Epidermal melanocyte (primary cell): ENCODE measurements at regions not wholly inside any gene's neighbourhood (a gene's known extent, or its start where the extent isn't known, plus 50 kb on each side); places are given as distances from the start of the nearest gene placed in this dataset.
A peak's percentile ranks its signal among the peaks of the same experiment; 100 is the strongest.
"Not testable (repeated sequence)": the region's sequence is repeated elsewhere in the genome, so short reads cannot be mapped to it uniquely, and the experiment has no call there.

ENCODE experiments used
- DNase-seq: peaks from one replicate; pipeline ENCODE4 v3.0.0; 2011; ENCODE audit warnings: low spot score; ENCODE audit not compliant: insufficient read length

DNA sequence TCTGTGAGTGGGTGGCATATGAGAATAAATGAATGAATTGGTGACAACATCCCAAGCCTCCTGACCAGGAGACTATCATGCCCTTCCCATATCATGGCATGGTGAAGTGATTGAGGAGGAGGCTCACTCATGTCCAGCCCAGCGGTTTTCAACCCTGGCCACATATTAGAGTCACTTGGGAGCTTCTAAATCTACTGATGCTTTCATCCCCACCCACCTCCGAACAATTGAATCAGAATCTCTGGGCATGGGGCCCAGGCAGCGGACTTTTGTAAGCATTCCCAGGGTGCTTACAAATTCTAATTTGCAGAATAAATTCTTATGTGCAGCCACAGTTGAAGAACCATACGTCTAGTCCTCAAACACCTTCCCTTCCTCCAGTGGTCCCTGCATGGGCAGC is 81.7 kb upstream of the SEC11C start:
- DNase-seq = no peak

DNA sequence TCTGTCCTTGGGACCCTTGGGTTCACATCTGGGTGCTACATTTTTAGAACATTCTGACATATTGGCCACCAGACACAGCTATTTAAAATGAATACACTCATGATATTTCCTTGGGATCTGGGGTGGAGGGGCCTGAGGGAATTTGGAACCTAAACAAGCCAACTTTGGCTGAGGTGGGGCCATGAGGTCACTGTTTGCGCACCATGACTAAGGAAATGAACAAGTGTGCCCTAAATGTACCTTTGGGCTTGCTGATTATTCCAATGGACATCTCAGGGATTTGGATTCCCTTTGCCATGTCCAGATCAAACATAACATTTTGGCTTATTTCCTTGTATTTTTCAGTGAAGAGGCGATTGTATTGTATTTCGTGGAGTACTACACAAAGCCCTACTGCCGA is 80.5 kb upstream of the SEC11C start:
- DNase-seq = no peak

DNA sequence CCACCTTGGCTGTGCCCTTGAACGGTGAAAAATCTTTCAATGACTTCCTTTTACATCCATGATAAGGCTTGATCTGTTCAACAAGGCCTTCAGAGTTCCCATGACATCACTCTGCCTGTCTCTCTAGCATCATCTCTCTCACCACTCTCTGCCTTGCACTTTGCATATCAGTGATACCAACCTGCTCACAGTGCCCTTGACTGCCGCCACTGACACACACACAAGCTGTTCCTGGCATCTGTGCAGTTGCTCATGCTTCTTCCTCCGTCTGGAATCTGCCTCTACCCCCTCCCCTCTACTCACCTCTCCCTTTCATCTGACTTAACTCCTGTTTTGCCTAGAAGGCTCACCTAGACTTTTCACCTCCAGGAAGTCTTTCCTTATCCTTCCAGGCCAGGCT is 79.1 kb upstream of the SEC11C start:
- no peak for DNase-seq

DNA sequence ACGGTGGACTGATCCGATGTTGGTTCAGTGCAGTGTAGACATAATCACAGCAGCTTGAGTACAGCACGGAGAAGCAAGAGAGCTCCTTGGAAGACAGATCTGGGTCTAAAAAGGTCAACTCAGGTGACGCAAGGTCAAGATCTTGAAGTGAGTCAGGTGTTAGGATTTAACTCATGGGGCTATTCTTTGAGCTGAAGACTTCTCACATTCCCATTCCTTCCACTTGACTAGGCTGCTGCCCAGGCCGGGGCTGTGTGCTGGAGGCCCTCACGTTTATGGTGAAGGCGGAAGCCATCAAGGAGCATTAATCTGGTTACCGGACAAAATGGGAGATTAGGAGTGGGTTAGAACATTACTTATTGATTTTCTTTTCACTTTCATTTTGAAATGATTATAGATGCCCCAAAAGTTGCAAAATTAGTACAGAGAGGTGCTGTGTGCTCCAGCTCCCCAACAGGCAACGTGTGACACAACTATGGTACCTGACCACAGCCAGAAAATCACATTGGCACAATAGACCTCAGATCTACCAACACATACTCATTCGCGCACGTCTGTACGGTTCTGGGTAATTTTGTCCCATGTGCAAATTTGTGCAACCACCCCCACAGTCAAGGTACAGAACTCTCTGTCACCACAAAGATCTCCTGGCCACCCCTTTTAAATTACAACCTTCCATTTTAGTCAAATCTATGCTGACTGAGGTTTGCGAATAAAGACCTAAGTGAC is 77.6 kb upstream of the SEC11C start:
- DNase-seq = no peak

DNA sequence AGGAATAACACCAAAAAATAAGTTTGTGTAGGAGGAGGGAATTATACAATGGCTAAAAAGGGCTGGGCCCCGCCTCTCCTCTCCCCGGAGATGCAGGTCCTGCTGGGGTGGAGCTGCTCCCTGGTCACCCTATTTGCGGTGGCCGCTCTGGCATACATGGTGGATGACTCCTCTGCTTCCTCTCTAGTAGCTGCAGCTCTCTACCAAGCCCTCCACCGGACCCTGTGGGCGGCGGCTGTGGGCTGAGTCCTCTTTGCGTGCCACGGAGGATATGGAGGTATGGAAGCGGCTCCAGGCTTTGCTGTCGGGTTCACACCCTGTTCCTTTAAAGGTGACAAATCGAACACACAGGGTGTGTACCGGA is 77.1 kb upstream of the SEC11C start:
- no peak for DNase-seq

DNA sequence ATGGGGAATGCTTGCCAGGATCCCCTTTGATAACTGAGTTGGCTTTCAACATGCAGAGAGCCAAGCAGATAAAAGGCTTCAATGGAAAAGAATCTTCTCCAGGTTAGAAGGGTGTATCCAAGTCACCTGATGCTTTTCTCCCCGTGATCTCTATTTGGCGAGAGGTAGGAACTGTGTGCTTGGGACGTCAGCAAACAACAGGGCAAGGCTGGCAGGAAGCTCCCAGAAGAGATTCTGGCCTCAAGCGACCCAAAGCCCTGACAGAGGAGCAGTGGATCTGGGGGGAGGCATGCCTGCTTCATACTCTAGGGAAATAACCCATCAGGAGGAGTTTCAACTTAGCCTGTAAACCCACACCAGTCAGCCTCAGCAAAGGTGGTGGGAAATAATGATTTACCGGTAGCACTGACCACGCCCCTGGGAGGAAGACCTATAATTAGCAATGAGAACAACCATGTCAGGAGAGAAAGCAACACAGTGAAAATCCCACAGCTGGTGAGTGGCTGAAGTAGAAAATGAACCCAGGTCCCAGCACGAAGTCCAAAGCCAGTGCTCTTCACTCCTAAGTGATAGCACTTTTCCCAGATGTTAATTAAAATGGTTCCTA is 76.3 kb upstream of the SEC11C start:
- DNase-seq = no peak

DNA sequence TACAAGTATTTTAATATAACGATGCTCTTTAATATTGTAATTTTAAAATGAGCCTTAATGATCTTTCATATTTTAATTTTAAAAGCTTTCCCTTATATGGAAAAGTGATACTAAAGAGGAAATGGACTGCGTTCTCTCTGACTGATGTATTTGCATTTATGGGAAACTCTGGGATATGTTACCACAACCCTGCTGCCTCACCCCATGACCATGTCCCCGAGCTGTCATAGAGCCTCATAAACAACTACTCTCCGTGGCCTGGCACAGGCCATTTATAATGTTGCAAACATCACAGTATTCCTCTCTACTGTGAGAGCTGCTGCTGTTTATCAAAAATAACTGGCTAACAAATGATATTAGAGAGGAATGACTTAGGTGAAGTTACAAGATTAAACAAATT is 75.8 kb upstream of the SEC11C start:
- DNase-seq = no peak

DNA sequence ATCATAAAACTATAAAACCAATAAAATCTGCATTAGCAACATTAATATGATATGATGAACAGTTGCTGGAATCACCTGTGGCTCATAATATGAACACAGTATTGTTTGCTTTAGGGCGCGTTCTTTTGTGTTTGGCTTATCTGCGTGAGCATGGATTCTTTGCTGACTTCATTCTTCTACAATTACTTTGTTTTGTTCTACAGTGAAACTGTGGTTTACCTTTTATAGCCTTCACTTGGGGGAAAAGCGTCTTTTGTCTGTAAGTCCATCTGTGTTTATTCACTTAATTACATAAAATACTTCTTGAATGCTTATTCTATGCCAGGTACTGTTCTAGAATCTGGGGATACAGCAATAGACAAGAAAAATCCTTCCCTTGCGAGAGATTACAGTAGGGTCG is 74.0 kb upstream of the SEC11C start:
- DNase-seq = no peak

DNA sequence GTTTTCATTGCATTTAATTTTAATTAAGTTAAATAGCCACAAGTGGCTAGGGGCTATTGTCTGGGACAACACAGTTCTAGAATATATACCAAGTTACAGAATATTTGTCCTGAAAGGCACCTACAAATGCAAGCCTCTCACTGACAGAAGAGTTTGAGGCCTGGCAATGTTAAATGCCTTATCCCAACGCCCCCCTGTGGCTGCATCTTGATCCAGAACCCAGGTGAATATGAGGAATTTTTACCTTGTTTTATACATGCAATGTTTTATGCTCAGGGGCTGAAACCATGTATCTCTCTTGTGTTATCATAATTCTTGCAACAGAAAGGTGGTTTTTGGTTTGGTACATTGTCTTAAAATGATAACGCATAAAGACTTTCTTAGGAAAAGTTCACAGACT is 71.8 kb upstream of the SEC11C start:
- no peak for DNase-seq

DNA sequence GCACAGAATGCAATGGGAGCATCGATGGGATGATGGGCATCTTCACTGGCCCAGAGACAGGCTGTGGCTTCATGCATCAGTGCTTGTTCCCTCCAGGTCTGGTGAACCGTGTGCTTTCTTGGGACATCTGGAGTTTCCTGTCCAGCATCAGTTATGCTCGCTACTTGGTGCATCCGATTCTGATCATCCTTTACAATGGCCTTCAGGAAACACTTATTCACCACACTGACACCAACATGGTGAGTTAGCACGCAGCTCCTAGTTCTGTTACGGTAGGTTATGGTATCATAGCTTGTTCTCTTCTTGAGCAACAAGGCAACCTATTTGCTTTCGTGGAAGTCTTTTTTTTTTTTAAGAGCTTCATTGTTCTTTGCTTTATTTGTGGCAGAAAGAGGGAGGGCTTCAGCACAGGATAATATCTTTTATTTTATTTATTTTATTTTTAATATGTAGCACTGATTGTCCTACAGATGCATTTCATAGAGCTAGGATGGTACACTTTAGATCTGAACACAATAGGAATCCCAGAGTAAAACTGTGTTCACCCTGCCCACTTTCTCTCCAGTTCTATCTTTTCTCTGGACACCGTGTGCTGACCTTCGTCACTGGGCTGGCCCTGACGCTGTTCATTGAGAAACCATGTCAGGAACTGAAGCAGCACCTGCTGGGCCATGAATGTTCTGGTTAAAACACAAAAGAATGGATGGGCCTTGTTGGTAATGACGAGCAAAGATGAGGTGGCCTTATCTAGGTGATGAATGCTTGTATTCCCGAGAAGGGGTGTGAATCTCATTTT is 71.2 kb upstream of the SEC11C start:
- no peak for DNase-seq

DNA sequence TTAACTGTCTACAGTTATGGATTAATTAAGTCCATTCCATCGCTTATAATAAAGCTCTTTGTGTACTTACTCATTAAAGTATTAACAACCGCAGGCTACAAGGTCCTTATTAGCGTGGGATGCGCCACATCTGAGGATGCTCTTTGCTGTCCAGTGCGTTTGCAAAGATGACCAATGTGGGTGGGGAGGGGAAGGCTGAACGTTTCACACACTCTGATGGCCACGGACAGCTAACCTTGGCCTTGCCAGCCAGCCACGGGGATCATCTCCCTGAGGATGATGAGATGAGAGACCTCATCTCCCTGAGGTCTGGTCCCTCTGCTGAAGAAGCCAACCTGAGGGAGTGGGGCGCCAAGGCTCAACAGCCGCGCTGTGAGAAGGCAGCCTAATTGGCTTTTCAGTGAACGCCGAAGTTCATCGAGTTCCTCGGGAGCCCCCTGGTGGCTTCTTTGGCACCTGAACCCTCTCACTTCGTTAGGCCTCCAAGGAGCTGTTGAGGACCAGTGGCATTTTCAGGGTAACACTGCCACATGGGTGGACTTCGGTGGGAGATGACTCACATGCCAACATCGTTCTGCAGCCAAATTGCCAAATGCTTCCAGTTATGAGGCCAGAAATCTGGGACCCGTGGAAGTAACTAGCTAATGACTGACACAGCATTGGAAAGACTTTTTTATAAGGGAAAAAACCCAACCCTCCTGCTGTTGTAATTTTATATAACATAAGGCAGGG is 69.3 kb upstream of the SEC11C start:
- peak; percentile 56 for DNase-seq

DNA sequence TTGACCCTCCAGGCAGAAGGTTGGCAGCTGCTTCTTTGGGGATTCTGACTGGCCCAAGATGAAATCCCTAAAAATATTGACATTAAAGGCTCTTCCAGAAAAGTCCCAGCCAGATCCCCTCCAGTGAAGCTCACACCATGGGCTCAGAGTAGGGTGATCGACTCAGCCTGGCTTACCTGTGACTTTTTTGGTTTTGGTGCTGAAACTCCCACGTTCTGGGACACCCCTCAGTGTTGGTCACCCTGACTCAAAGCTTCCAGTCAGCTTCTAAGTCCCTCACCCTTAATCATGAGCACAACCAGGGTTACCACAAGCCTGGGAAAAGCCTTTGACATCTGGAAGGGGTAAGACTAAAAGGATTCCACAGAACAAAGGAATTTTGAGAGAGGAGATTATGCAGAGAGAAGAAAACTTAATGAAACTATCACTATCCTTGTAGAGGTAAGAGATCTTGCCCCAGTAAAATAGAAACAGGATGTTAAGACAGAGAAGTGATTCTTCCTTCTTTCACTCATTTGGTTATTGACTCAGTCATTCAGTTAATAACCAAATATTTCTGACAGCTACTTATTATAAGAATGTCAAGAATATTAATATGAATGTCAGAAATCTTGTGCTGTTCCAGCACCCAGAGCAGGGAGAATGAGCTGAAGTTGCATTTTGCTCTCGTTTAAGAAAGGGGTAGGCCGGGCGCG is 66.8 kb upstream of the SEC11C start:
- no peak for DNase-seq

DNA sequence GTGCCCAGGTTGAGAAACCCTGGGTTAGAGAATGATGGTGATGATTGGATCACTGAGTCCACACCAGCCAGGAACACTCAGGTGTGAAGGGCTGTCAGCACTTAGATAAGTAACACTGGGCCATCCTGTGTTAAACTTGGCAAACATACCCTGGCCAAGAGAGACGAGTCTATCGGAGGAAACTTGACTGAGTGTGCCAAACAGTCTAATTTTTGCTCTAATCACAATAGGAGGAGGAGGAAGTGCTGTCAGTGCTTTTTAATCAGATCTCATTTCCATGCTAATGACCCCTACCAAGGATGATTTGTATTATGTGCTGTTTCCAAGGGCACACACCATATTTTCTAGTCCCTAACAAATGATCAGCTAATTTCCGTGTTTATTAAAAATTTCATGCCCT is 63.8 kb upstream of the SEC11C start:
- no peak for DNase-seq

DNA sequence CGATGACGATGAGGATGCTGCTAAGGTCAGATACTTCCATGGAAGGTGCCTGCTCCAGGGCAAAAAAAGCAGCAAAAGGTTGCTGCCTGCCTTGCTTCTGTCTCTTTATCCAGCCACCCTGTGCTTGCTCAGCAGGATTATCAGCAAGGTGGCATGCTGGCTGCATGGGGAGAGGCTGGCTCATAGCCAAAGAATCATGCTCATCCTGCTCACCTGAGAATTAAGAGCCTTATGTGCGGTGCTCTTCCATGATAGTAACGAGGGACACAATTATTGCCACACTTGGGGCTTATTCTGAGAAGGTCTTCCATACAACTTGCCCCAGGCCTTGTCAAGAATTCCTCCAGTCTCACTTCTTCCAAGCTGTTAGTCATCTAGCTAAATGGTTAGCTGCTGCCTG is 60.4 kb upstream of the SEC11C start:
- DNase-seq = no peak

DNA sequence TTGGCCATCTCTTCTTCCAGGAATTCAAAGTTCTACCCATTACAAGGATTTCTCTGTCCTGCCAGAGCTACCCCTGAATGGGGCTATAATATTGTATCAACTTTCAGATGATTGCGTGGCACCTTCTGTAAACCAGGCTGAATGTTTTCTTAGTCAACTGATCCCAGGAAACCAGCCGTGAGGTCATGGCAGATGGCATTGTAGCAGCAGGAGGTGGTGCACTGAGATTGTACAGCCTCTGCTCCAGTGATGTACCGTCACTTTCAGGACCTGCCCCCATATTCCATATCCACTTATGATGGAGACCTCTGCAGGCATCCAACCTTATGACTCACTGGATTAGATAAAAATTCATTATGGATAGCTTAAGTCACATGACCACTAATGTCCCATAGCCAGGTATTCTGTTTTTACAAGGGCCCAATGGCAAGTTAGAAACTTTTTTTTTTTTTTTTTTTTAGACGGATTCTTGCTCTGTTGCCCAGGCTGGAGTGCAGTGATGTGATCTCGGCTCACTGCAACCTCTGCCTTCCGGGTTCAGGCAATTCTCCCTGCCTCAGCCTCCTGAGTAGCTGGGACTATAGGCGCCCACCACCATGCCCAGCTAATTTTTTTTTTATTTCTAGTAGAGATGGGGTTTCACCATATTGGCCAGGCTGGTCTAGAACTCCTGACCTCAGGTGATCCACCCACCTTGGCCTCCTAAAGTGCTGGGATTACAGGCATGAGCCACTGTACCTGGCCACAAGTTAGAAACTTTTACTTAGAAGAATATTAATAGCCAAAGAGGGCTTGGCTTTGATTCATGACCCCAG is 59.8 kb upstream of the SEC11C start:
- not testable (repeated sequence) for DNase-seq

DNA sequence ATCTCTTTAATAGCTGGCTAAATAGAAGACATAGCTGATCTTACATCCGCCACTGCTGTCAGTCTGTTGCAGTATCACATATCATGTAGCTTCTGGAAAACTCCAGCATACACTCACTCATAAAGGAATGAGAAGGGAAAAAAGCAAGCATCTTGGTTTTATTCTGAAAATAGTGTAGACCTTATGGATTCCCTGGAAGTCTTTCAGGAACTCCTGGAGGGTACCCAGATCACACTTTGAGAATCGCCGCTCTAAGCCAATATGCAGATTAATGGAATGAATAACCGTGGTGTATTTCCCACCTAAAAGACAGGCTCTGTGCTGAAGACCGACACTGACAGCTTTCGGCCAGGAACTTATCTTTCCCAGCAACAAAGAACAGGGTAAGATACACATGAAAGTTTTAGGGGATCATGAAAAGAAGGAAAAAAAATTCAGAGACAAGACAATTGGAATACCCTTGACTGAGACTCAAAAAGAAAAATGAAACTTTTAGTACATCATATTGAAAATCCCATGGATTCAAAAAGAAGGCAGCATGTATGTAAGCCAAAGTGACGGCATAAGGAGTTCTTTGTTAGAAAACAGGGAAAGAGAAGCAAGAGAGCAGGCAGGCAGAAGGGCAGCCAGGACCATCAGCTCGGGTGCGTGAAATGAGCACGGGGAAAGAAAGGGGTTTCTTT is 56.4 kb upstream of the SEC11C start:
- DNase-seq = no peak

DNA sequence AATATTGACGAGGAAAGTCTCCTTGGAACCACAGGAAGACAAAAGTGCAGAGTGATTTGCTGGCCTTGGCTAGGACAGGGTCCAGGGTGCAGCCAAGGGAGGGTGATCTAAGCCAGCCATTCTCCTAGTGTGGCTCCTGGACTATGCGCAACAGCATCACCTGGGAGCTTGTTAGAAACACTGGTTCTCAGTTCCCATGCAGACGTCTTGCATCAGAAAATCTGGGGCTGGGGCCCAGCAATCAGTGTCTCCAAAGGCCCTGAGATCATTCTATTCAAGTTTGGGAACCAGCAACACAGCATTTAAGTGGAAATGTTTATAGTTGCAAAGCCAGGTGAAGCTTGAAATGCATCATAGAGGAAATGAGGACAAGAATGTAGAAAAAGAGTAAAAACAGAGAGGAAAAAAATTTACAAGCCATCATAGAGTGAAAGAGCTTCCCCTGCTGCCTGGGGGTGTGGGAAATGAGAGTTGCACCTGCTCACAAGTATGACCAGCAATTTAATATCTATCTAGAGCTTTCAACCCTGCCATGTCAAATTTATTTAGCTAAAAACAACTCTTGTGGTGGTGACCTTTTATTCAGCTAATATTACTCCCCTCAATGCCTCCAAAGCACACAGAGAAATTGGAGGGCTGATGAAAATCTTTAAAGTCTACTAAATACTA is 54.4 kb upstream of the SEC11C start:
- DNase-seq = no peak

DNA sequence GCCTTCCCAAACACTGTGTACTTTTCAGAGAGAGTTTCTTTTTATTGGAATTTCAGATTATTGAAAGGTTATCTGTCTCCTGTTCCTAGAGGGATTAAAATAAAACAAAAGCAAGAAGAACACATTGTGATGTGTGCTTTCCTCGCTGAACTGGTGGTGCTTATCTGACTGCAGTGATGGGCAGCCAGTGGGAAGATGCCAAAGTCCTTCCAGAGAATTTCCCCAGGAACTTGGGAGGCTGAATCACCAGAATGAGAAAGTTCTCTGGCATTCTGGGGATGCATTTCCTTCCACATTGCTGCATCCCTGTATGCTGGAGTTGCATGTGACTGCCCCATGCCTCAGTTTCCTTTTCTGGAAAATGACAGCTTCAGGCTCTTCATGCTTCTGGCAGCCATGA is 53.9 kb upstream of the SEC11C start:
- no peak for DNase-seq

DNA sequence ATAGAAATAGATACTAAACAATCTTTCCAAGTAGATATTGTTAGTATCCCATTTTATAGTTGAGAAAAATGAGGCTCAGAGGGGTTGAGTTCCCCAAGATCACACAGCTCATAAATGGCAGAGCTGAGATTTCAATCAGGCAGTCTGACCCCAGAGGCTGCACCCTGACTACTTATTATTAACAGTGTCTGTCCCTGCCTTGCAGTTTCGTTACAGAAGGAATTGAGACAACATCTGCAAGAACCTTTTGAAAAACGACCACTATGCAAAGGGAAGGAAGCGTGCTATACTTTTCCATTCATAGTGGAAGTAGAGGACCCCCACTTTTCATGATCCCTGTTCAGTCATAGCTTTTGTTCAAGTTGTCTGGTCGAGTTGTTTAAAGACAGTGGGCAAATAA is 53.2 kb upstream of the SEC11C start:
- DNase-seq = no peak
